ENCODE measurements at regions not wholly inside any gene's neighbourhood (a gene's known extent, or its start where the extent isn't known, plus 50 kb on each side); places are given as distances from the start of the nearest gene placed in this dataset.
"Not testable (repeated sequence)": the region's sequence is repeated elsewhere in the genome, so short reads cannot be mapped to it uniquely, and the experiment has no call there.

DNA sequence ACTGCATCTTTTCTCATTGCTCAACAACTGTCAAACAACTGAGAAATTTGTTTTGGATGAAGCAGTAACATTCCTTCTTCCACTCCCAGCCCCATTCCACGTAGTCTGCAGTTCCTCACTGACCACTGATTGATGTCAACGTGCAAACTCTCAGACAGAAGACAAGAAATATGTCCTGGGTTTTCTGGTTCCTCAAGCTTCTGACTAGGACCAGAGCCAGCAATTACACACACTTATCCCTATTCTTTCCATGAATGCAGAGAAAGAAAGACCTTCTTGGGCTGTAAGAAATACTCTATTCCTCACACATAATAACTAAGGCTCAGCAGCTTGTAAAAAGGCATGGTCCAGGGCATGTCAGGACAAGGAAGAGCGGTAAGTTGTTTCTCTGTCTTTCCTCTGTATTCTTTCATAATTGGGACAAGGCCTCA is 790.1 kb upstream of the SLC35B3 start:
- DNase-seq: no peak

DNA sequence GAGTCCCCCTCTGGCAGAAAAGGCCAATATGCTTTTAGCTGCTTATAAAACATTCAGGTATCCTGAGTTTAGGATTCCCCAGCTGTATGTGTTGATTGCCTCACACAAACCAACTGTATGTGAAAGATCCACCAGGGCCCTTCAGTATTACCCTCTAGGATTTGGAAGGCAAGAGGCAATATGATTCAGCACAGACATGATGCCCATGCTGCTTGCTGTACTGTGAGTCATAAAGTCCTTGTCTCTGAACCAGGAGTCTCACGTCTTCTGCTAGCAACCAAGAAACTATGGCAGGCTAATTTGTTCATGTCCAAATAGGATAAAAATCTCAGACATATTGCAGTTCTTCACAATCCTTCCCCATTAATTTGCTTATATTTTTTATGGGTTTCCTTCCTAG is 789.2 kb upstream of the SLC35B3 start:
- no peak for DNase-seq

GRCh38 chr6:9213717-9214116 is 778.4 kb upstream of the SLC35B3 start:
- not testable (repeated sequence) for DNase-seq

- no peak for DNase-seq
These were observed 773.6 kb upstream of the SLC35B3 start for GRCh38 chr6:9208966-9209365.

DNA sequence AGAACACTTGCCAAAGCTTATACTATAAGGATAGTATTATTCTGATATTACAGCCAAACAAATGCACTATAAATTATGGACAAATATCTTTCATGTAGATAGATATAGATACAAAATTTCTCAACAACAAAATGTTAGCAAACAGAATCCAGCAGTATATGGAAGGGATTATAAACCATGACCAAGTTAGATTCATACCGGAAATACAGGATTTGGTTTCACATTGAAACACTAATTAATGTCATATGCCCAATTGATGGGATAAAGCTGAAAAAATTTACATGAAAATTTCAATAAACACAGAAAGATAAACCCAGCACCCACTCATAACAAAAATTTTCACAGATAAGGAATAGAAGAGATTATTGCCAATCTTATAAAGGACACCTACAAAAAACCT is 770.3 kb upstream of the SLC35B3 start:
- DNase-seq: no peak

- DNase-seq: no peak
These were observed 768.8 kb upstream of the SLC35B3 start for GRCh38 chr6:9204171-9204570.

GRCh38 chr6:9200712-9201111 is 765.4 kb upstream of the SLC35B3 start:
- no peak for DNase-seq

DNA sequence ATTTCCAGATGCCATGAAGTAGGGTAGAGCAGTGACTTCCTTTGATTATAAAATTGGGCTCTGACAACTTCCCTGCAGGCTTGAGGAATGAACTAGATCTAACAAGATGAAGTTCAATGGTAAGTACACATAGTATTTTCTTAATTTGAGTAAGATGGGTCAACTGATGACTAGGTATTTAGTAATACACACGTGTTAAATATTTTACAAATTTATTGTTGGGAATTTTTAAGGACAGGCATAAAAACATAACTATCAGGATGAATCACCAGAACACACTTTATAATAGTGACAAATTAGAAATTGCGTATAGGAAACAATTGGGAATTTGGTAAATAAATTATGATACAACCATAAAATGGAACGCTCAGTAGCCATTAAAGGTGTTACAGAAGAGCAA is 762.4 kb upstream of the SLC35B3 start:
- DNase-seq: no peak

GRCh38 chr6:9195322-9195721 is 760.0 kb upstream of the SLC35B3 start:
- DNase-seq: no peak

DNA sequence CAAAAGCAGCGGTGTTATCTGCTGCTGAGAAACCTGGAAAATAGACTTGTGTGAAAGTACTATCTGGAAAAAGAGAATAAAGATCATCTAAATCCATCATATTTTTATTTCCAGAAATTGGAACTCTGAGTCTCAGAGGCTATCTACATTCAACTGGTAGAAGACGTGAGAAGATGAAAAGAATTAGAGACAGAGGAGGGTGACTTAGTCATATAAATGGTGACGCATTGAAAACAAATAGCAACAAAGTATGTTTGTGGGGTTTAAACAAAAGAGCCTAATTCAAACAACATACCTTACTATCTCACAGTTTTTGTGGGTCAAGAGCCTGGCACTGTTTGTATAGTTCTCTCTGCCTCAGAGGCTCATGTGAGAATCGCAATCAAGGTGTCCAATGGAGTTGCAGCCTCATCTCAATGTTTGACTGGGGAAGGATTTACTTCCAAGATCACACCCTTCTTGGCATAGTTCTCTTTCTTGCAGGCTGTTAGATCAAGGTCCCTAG is 757.1 kb upstream of the SLC35B3 start:
- DNase-seq: no peak

GRCh38 chr6:9186148-9186547 is 750.8 kb upstream of the SLC35B3 start:
- DNase-seq: no peak

DNA sequence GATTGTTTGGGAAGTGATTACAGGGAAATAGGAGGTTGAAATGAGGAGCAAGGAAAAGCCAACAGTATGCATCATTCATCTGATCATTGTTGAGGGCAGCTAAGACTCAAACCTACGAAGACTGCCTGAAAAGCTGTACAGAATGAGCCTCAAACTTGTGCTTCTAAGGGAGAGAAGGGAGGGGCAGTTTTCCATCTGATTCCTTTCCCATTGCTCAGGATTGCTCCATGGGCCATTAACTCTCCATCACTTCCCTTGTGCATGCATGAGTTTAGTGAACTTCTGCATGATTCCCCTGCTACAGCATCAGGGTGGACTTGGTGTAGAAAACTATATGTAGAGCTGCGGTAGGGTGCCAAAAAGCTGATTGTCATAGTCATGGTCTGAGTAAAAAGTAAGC is 742.7 kb upstream of the SLC35B3 start:
- DNase-seq: no peak

- no peak for DNase-seq
These were observed 737.9 kb upstream of the SLC35B3 start for GRCh38 chr6:9173229-9173628.

DNA sequence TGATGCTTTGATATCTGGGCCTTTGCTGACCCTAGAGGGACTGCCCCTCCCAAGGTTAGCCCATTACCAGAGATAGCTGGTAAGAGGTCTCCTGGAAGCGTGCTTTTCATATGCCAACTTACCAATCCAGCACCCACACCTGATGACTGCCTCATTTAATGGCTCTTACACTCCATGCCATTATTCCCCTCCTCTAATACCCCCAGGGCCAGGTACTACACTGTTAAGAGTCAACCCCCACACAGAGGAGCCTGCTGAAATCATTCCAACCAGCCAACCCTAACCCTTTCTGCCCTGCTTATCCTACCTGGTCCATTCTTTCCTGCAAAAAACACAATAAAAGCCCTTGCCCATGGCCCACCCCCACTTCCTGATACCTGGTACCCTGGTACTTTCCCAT is 736.8 kb upstream of the SLC35B3 start:
- DNase-seq: no peak

- DNase-seq: no peak
These were observed 733.3 kb upstream of the SLC35B3 start for GRCh38 chr6:9168669-9169068.

- DNase-seq: no peak
These were observed 726.4 kb upstream of the SLC35B3 start for GRCh38 chr6:9161731-9162130.

- DNase-seq: no peak
These were observed 723.7 kb upstream of the SLC35B3 start for GRCh38 chr6:9159051-9159450.

GRCh38 chr6:9155836-9156235 is 720.5 kb upstream of the SLC35B3 start:
- no peak for DNase-seq

- no peak for DNase-seq
These were observed 707.8 kb upstream of the SLC35B3 start for GRCh38 chr6:9143140-9143539.

DNA sequence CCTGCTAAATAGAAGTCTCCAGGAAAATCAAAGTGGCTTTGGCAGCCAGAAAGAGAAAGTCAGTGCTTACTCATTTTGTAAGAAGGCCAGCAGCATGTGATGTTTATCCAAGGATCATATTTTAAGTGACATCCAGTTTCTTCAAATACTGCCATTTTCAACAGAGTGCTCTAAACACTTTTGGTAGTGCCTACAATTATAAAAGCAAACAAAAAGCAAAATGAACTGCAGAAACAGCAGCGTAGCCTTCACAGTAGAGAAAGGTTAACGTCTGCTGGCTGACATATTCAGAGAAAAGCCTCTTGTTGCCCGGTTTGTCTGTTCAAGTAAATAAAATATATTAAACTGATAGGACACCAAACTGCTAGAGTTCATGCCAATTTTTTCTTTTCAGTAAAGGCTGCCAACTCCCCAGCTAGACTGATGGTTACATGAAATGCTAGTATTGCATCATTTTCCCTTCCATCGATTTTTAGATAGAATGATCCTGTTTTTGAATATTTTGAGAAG is 705.7 kb upstream of the SLC35B3 start:
- DNase-seq: no peak

DNA sequence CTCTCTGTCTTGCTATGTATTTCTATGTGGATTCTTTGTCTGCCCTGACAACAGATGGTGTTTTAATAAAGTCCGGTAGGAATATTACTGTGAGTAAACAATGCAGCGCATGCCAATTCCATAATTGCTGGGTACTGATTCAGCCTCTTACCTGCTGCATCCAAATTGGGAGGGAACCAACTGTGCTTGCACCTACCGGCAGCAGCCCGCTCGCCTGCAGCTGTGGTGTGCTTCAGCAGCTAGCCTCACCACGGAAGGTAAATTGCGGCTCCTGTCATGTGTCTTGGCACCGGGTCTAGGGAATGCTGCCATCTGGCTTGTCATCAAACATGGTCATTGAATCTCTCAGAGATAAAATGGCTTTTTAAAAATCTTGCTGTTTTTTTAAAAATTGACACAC is 704.8 kb upstream of the SLC35B3 start:
- no peak for DNase-seq

DNA sequence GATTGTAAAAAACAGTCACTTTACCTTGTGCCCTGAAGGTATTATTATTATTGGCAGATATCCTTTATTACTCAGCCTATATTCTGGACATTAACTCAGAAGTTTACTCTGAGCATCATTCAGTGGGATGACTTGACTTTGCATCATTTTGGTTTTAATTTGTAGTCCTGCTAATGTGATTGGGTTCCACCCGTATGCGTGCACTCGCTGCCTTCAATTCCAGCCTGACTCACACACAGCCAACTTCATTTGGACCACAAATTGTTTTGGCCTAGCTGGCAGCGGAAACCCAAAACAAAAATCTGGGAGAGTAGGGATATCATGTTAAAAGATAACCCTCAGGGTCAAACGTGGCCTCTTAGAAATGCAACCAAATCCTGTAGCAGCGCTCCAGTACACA is 704.4 kb upstream of the SLC35B3 start:
- no peak for DNase-seq

DNA sequence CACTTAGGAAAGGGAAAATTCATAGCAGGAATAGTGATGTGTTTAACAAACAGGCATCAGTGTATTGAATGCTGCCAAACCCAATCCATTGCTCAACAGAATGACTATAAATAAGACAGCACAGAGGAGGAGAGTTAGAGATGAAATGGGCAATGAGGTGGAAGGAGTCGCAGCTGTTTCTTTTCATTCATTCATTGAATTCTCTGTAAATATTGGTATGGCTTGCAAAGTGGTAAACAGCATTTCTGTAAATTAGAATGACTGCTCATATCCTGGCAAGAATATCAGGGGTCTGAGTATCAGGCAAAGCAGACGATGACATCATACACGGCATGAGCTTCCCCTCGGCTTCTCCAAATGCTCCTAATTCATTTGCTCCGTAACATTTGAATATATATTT is 703.6 kb upstream of the SLC35B3 start:
- DNase-seq: no peak

GRCh38 chr6:9136141-9136822 is 700.9 kb upstream of the SLC35B3 start:
- DNase-seq: no peak

DNA sequence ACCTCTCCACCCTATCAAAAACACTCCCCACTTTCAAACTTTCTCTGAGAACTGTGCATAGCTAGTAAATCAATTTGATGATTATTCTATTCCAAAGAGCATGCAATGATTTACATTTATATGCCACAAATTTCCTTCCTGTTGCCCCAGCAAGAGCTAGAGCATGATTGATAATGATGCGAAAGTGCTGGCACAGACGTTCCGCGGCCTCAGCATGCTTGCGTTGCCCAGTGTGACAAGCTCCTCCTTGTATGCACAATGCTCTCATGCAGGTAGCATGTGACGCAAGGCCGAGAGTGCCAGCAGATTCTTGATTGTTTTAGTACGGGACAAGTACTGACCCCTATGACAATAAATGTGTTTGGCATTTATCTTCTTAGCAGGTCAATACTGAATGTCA is 696.3 kb upstream of the SLC35B3 start:
- DNase-seq: no peak
